Activated CD4-positive, alpha-beta T cell treated with anti-CD3 and anti-CD28 coated beads for 24 hours (primary cell): ENCODE measurements at regions not wholly inside any gene's neighbourhood (a gene's known extent, or its start where the extent isn't known, plus 50 kb on each side); places are given as distances from the start of the nearest gene placed in this dataset.
"Not testable (repeated sequence)": the region's sequence is repeated elsewhere in the genome, so short reads cannot be mapped to it uniquely, and the experiment has no call there.

Source experiments
- DNase-seq, 2 donors: peaks; one replicate each; pipeline ENCODE4 v3.0.0-alpha.2; 2020; ENCODE audit warnings: low read depth in 2 of 2

- no peak for DNase-seq
These were observed 144.1 kb upstream of the CES5A start for GRCh38 chr16:56019274-56019673.

- peak; percentile 5 to 16 for DNase-seq
These were observed 138.9 kb upstream of the CES5A start for GRCh38 chr16:56013962-56014552.

GRCh38 chr16:56012482-56012811, 137.3 kb upstream of the CES5A start:
- DNase-seq, result no peak

- DNase-seq, result no peak
These were observed 136.8 kb upstream of the CES5A start for GRCh38 chr16:56011808-56012481.

GRCh38 chr16:56005958-56006357, 130.8 kb upstream of the CES5A start:
- DNase-seq, result no peak

GRCh38 chr16:55999683-56000082, 124.5 kb upstream of the CES5A start:
- no peak for DNase-seq

GRCh38 chr16:55993088-55993487, 117.9 kb upstream of the CES5A start:
- no peak for DNase-seq

GRCh38 chr16:55992551-55992950, 117.4 kb upstream of the CES5A start:
- DNase-seq, result no peak

- no peak for DNase-seq
These were observed 116.7 kb upstream of the CES5A start for GRCh38 chr16:55991843-55992242.

- DNase-seq, result no peak
These were observed 114.4 kb upstream of the CES5A start for GRCh38 chr16:55989569-55989907.

GRCh38 chr16:55988850-55989568, 113.8 kb upstream of the CES5A start:
- not testable (repeated sequence) for DNase-seq

- DNase-seq, result no peak
These were observed 112.8 kb upstream of the CES5A start for GRCh38 chr16:55988013-55988412.

- DNase-seq, result no peak
These were observed 107.4 kb upstream of the CES5A start for GRCh38 chr16:55982597-55982996.

- DNase-seq, result no peak
These were observed 106.4 kb upstream of the CES5A start for GRCh38 chr16:55981557-55981956.

- DNase-seq, result no peak
These were observed 101.6 kb upstream of the CES5A start for GRCh38 chr16:55976815-55977214.

GRCh38 chr16:55971447-55971846, 96.3 kb upstream of the CES5A start:
- DNase-seq, result no peak

- DNase-seq, result no peak
These were observed 93.0 kb upstream of the CES5A start for GRCh38 chr16:55968221-55968620.

- DNase-seq, result no peak
These were observed 89.8 kb upstream of the CES5A start for GRCh38 chr16:55964923-55965475.

- no peak for DNase-seq
These were observed 80.7 kb upstream of the CES5A start for GRCh38 chr16:55955845-55956244.

- DNase-seq, result no peak
These were observed 80.3 kb upstream of the CES5A start for GRCh38 chr16:55955424-55955823.

- DNase-seq, result no peak
These were observed 79.7 kb upstream of the CES5A start for GRCh38 chr16:55954906-55955305.

- DNase-seq, result no peak
These were observed 74.3 kb upstream of the CES5A start for GRCh38 chr16:55949518-55949917.

GRCh38 chr16:55948230-55948629, 73.1 kb upstream of the CES5A start:
- DNase-seq, result no peak
